ENCODE measurements at regions not wholly inside any gene's neighbourhood (a gene's known extent, or its start where the extent isn't known, plus 50 kb on each side); places are given as distances from the start of the nearest gene placed in this dataset.

DNA sequence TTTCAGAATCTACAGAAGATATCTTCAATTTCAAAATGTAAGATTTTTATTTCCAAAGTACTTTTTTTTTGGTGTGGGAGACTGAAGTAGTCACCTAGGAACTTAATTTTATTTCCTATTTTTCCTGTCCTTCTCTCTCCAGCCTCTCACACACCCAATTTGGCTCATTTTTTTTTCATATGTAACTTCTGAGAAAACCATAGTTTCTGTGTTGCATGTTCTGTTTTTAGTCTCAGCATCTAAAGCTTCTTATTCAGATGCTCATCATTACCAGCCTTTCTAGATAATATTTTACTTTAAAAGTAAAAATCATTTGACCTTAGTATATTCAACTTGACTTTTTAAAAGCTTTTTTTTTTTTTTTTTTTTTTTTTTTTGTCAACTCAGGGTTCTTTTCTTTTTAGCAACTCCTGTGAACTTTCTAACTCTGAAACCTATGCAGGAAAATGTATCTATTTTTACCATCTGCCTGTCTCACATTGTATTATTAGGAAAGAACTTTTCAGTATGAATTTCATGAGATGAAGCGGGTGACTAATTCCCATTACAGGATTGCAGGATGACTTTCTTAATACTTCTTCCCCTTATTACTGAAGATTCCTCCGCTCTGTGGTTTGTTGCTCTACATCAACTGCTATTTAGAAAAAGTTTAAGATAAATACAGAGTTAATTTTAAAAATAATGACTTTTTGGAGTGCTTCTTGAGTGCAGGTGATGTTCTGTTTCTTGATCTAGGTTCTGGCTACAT is 73.6 kb upstream of the LSM8 start:
- H3K27me3 ChIP-seq (ENCODE audit: control insufficient read depth, low read length), result 0 out of 2 replicates have a peak, but pooled peaks cover 3% of the 10 kb centered on the region
- H3K4me1 ChIP-seq (ENCODE audit: control insufficient read depth, low read length), result no peaks in the 10 kb centered on the region
- H3K9me2 ChIP-seq (replicated peaks; ENCODE audit: control insufficient read depth, low read length), result no peaks in the 10 kb centered on the region
- no peaks in the 10 kb centered on the region for H3K9me3 ChIP-seq (ENCODE audit: control insufficient read depth, insufficient read depth, low read length)
- no peak overlapping the region for H3K4me2 ChIP-seq (ENCODE audit: low read length)
- H3K27ac ChIP-seq (ENCODE audit: low read depth, low read length), result no peak overlapping the region
- no peaks in the 10 kb centered on the region for H3K79me2 ChIP-seq (ENCODE audit: control insufficient read depth, low read length)
- TF ChIP-seq, protein P1, sequence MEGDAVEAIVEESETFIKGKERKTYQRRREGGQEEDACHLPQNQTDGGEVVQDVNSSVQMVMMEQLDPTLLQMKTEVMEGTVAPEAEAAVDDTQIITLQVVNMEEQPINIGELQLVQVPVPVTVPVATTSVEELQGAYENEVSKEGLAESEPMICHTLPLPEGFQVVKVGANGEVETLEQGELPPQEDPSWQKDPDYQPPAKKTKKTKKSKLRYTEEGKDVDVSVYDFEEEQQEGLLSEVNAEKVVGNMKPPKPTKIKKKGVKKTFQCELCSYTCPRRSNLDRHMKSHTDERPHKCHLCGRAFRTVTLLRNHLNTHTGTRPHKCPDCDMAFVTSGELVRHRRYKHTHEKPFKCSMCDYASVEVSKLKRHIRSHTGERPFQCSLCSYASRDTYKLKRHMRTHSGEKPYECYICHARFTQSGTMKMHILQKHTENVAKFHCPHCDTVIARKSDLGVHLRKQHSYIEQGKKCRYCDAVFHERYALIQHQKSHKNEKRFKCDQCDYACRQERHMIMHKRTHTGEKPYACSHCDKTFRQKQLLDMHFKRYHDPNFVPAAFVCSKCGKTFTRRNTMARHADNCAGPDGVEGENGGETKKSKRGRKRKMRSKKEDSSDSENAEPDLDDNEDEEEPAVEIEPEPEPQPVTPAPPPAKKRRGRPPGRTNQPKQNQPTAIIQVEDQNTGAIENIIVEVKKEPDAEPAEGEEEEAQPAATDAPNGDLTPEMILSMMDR (IDR thresholded peaks at IDR 0.05; ENCODE audit: low read depth, low read length, poor library complexity, severe bottlenecking), result no peak
- TF ChIP-seq EZH2phosphoT487 (IDR thresholded peaks at IDR 0.05; ENCODE audit: borderline replicate concordance, low read length), result no peak
- H3K4me3 ChIP-seq (ENCODE audit: low read length), result no peak overlapping the region
- no peaks in the 10 kb centered on the region for H3K36me3 ChIP-seq (ENCODE audit: control insufficient read depth, low read length)
- no peaks in the 10 kb centered on the region for H4K20me1 ChIP-seq (ENCODE audit: control insufficient read depth, insufficient read depth, low read depth, low read length)
- no peaks in the 10 kb centered on the region for H3F3A ChIP-seq (ENCODE audit: control insufficient read depth, insufficient read depth)

DNA sequence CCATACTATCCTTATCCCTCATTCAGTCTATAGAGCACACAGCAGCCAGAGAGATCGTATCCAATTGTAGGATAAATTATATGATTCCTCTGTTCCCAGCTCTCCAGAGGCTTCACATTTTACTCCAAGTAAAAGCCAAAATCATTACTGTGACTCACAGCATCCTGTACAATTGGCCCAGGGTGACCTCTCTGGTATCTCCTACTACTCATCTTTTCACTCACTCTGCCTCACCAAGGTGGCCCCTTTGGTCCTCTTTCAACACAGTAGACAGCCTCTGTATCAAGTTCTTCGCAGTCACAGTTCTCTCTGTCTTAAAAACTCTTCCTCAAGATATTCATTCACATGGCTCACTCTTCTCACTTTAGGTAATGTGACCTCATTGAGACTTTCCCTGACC is 72.6 kb upstream of the LSM8 start:
- Histone ChIP-seq H3K4me2 (ENCODE audit: low read length) (no peak overlapping the region), H3K4me3 (ENCODE audit: low read length) (no peak overlapping the region), H3K27me3 (ENCODE audit: control insufficient read depth, low read length) (no peaks in the 10 kb centered on the region)

DNA sequence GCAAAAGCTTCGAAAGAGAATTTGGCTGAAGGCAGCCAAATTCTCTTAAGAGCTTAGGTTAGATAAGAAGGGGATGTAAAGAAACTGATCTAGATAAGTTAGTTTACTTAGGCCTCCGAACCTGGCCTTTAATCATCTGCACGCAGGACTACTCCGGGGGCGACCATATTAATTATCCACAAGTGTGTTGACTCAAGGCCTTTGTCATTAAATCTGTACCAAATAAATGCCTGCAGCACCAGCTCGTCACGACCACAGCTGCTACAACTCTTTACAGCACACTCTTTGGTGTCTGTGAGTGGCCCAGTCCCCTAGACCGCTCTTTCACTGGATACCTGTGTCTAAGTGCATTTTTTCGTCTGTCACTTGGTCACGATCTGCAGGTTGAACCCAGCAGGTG is 69.8 kb upstream of the LSM8 start:
- TF ChIP-seq EZH2phosphoT487 (IDR thresholded peaks at IDR 0.05; ENCODE audit: borderline replicate concordance, low read length), result no peak
- TF ChIP-seq, protein P1 (IDR thresholded peaks at IDR 0.05; ENCODE audit: low read depth, low read length, poor library complexity, severe bottlenecking), result no peak
- H3K36me3 ChIP-seq (ENCODE audit: control insufficient read depth, low read length), result no peaks in the 10 kb centered on the region
- H3K4me3 ChIP-seq (ENCODE audit: low read length), result no peak overlapping the region
- H3K27me3 ChIP-seq (ENCODE audit: control insufficient read depth, low read length), result no peaks in the 10 kb centered on the region
- H4K20me1 ChIP-seq (ENCODE audit: control insufficient read depth, insufficient read depth, low read depth, low read length), result no peaks in the 10 kb centered on the region
- no peak overlapping the region for H3K4me2 ChIP-seq (ENCODE audit: low read length)
- H3F3A ChIP-seq (ENCODE audit: control insufficient read depth, insufficient read depth), result no peaks in the 10 kb centered on the region
- no peaks in the 10 kb centered on the region for H3K9me2 ChIP-seq (replicated peaks; ENCODE audit: control insufficient read depth, low read length)
- H3K4me1 ChIP-seq (ENCODE audit: control insufficient read depth, low read length), result no peaks in the 10 kb centered on the region
- no peaks in the 10 kb centered on the region for H3K9me3 ChIP-seq (ENCODE audit: control insufficient read depth, insufficient read depth, low read length)
- no peak overlapping the region for H3K27ac ChIP-seq (ENCODE audit: low read depth, low read length)
- no peaks in the 10 kb centered on the region for H3K79me2 ChIP-seq (ENCODE audit: control insufficient read depth, low read length)

More for the DNA sequence above, 72.6 kb upstream of the LSM8 start:
- Histone ChIP-seq H4K20me1 (ENCODE audit: control insufficient read depth, insufficient read depth, low read depth, low read length) (no peaks in the 10 kb centered on the region), H3K36me3 (ENCODE audit: control insufficient read depth, low read length) (no peaks in the 10 kb centered on the region), H3F3A (ENCODE audit: control insufficient read depth, insufficient read depth) (no peaks in the 10 kb centered on the region), H3K79me2 (ENCODE audit: control insufficient read depth, low read length) (no peaks in the 10 kb centered on the region), H3K27ac (ENCODE audit: low read depth, low read length) (no peak overlapping the region), H3K9me3 (ENCODE audit: control insufficient read depth, insufficient read depth, low read length) (no peaks in the 10 kb centered on the region), H3K4me1 (ENCODE audit: control insufficient read depth, low read length) (no peaks in the 10 kb centered on the region), H3K9me2 (replicated peaks; ENCODE audit: control insufficient read depth, low read length) (no peaks in the 10 kb centered on the region)
- TF ChIP-seq EZH2phosphoT487 (IDR thresholded peaks at IDR 0.05; ENCODE audit: borderline replicate concordance, low read length), result no peak
- TF ChIP-seq, protein P1 (IDR thresholded peaks at IDR 0.05; ENCODE audit: low read depth, low read length, poor library complexity, severe bottlenecking), result no peak
